NCI-H446 (cell line): ENCODE measurements at regions not wholly inside any gene's neighbourhood (a gene's known extent, or its start where the extent isn't known, plus 50 kb on each side); places are given as distances from the start of the nearest gene placed in this dataset.

Experiments
- DNase-seq, 2 experiments: peaks; one replicate each; lab custom pipeline; 2025; lab: John Stamatoyannopoulos, UW

- DNase-seq, result no peak
These were observed 399.4 kb upstream of the CELF4 start for GRCh38 chr18:37964885-37965571.

- no peak for DNase-seq
These were observed 398.2 kb upstream of the CELF4 start for GRCh38 chr18:37963837-37964236.

GRCh38 chr18:37962316-37962966, 396.8 kb upstream of the CELF4 start:
- no peak for DNase-seq

GRCh38 chr18:37958499-37958898, 392.9 kb upstream of the CELF4 start:
- DNase-seq, result no peak

GRCh38 chr18:37956902-37957301, 391.3 kb upstream of the CELF4 start:
- DNase-seq, result no peak

GRCh38 chr18:37956020-37956419, 390.4 kb upstream of the CELF4 start:
- no peak for DNase-seq

- no peak for DNase-seq
These were observed 389.6 kb upstream of the CELF4 start for GRCh38 chr18:37955201-37955600.

GRCh38 chr18:37953876-37954275, 388.3 kb upstream of the CELF4 start:
- no peak for DNase-seq

- no peak for DNase-seq
These were observed 382.9 kb upstream of the CELF4 start for GRCh38 chr18:37948471-37948870.

- DNase-seq, result no peak
These were observed 380.7 kb upstream of the CELF4 start for GRCh38 chr18:37946324-37946723.

- DNase-seq, result no peak
These were observed 379.2 kb upstream of the CELF4 start for GRCh38 chr18:37944700-37945270.

GRCh38 chr18:37937287-37937686, 371.7 kb upstream of the CELF4 start:
- DNase-seq, result no peak

GRCh38 chr18:37935086-37935485, 369.5 kb upstream of the CELF4 start:
- DNase-seq, result no peak

GRCh38 chr18:37930640-37931039, 365.0 kb upstream of the CELF4 start:
- DNase-seq, result no peak

GRCh38 chr18:37922162-37922561, 356.6 kb upstream of the CELF4 start:
- no peak for DNase-seq

GRCh38 chr18:37920865-37921264, 355.3 kb upstream of the CELF4 start:
- DNase-seq, result no peak

GRCh38 chr18:37913051-37913450, 347.5 kb upstream of the CELF4 start:
- no peak for DNase-seq

GRCh38 chr18:37902344-37902743, 336.7 kb upstream of the CELF4 start:
- DNase-seq, result no peak

- no peak for DNase-seq
These were observed 334.7 kb upstream of the CELF4 start for GRCh38 chr18:37900326-37900725.

- no peak for DNase-seq
These were observed 324.4 kb upstream of the CELF4 start for GRCh38 chr18:37889963-37890362.

GRCh38 chr18:37874721-37875120, 309.1 kb upstream of the CELF4 start:
- no peak for DNase-seq

GRCh38 chr18:37873416-37873815, 307.8 kb upstream of the CELF4 start:
- DNase-seq, result no peak

GRCh38 chr18:37872562-37872961, 307.0 kb upstream of the CELF4 start:
- DNase-seq, result no peak

GRCh38 chr18:37871561-37871960, 306.0 kb upstream of the CELF4 start:
- no peak for DNase-seq
